Naive B cell (primary cell): ENCODE measurements at regions not wholly inside any gene's neighbourhood (a gene's known extent, or its start where the extent isn't known, plus 50 kb on each side); places are given as distances from the start of the nearest gene placed in this dataset.
A peak's percentile ranks its signal among the peaks of the same experiment; 100 is the strongest.

ENCODE experiments used
- ATAC-seq, 2 donors: fragments of 150-1000 bp; cut with Tn5 transposase; 2 replicates each; pipeline ENCODE4 v1.10.0; 2021; ENCODE audit warnings: low read depth in 2 of 2, mild to moderate bottlenecking in 2 of 2, moderate library complexity in 2 of 2
- DNase-seq: peaks from one replicate; pipeline ENCODE4 v3.0.0; 2022
- H3K27ac Mint-ChIP-seq, 6 donors: one replicate each; pipeline ENCODE4 v1.8.0; 2020 to 2022; ENCODE audit warnings: mild to moderate bottlenecking in 6 of 6, mixed read lengths in 6 of 6, moderate library complexity in 5 of 6, inconsistent platforms in 2 of 6
- H3K27me3 Mint-ChIP-seq, 3 donors: one replicate each; pipeline ENCODE4 v1.8.0; 2021 to 2022; ENCODE audit warnings: mixed read lengths in 3 of 3, mild to moderate bottlenecking in 1 of 3
- H3K36me3 Mint-ChIP-seq, 2 donors: one replicate each; pipeline ENCODE4 v1.8.0; 2020 to 2022; ENCODE audit warnings: mixed read lengths in 2 of 2, inconsistent platforms in 1 of 2, mild to moderate bottlenecking in 1 of 2
- H3K4me1 Mint-ChIP-seq, 3 donors: one replicate each; pipeline ENCODE4 v1.8.0; 2020 to 2022; ENCODE audit warnings: mixed read lengths in 3 of 3, inconsistent platforms in 1 of 3, mild to moderate bottlenecking in 1 of 3, moderate library complexity in 1 of 3
- H3K4me3 Mint-ChIP-seq, 8 donors: one replicate each; pipeline ENCODE4 v1.8.0; 2020 to 2022; ENCODE audit warnings: mild to moderate bottlenecking in 8 of 8, mixed read lengths in 8 of 8, moderate library complexity in 8 of 8, inconsistent platforms in 2 of 8
- H3K9me3 Mint-ChIP-seq, 7 donors: one replicate each; pipeline ENCODE4 v1.8.0; 2020 to 2022; ENCODE audit warnings: mixed read lengths in 7 of 7, mild to moderate bottlenecking in 5 of 7, inconsistent platforms in 2 of 7, moderate library complexity in 1 of 7

GRCh38 chr15:70252056-70252950, 154.6 kb upstream of the TLE3 start:
- Mint-ChIP-seq H3K27me3 (no peaks in the 10 kb centered on the region), H3K9me3 (no peaks in the 10 kb centered on the region), H3K4me1 (peaks cover 29 to 54% (median 38%) of the 10 kb centered on the region in 3 donors), H3K4me3 (no peak overlapping the region), H3K27ac (peak overlapping the region in 1 of 6 donors; percentile 73), H3K36me3 (no peaks in the 10 kb centered on the region)
- no peak for ATAC-seq
- no peak for DNase-seq

- Mint-ChIP-seq H3K4me1 (peaks cover 32 to 55% (median 47%) of the 10 kb centered on the region in 3 donors), H3K36me3 (no peaks in the 10 kb centered on the region), H3K9me3 (no peaks in the 10 kb centered on the region), H3K27me3 (no peaks in the 10 kb centered on the region), H3K27ac (peak overlapping the region in 2 of 6 donors; percentile 53 to 57), H3K4me3 (no peak overlapping the region)
- DNase-seq (no peak), ATAC-seq (peak; percentile 56 to 67)
Measured at GRCh38 chr15:70251246-70251990, 153.7 kb upstream of the TLE3 start.

GRCh38 chr15:70250208-70251201, 152.8 kb upstream of the TLE3 start:
- DNase-seq (no peak), ATAC-seq (no peak)
- no peaks in the 10 kb centered on the region for H3K9me3 Mint-ChIP-seq
- H3K4me3 Mint-ChIP-seq: peak overlapping the region in 1 of 8 donors; percentile 82
- no peaks in the 10 kb centered on the region for H3K36me3 Mint-ChIP-seq
- H3K4me1 Mint-ChIP-seq: peaks cover 35 to 61% (median 52%) of the 10 kb centered on the region in 3 donors
- no peaks in the 10 kb centered on the region for H3K27me3 Mint-ChIP-seq
- H3K27ac Mint-ChIP-seq: peak overlapping the region in 3 of 6 donors; percentile 59 to 82 (median 68)

GRCh38 chr15:70249616-70250015, 151.9 kb upstream of the TLE3 start:
- no peaks in the 10 kb centered on the region for H3K36me3 Mint-ChIP-seq
- no peaks in the 10 kb centered on the region for H3K27me3 Mint-ChIP-seq
- ATAC-seq: no peak
- peak overlapping the region in 1 of 8 donors; percentile 1 for H3K4me3 Mint-ChIP-seq
- no peak for DNase-seq
- H3K4me1 Mint-ChIP-seq: peaks cover 37 to 63% (median 54%) of the 10 kb centered on the region in 3 donors
- peak overlapping the region in 1 of 6 donors; percentile 68 for H3K27ac Mint-ChIP-seq
- no peaks in the 10 kb centered on the region for H3K9me3 Mint-ChIP-seq

- Mint-ChIP-seq H3K4me3 (peak overlapping the region in 5 of 8 donors; percentile 44 to 87 (median 62)), H3K9me3 (no peaks in the 10 kb centered on the region), H3K36me3 (no peaks in the 10 kb centered on the region), H3K27ac (peak overlapping the region in 5 of 6 donors; percentile 3 to 95 (median 81)), H3K4me1 (peaks cover 37 to 66% (median 54%) of the 10 kb centered on the region in 3 donors), H3K27me3 (no peaks in the 10 kb centered on the region)
- ATAC-seq: no peak
- DNase-seq: no peak
Measured at GRCh38 chr15:70248116-70249025, 150.7 kb upstream of the TLE3 start.

GRCh38 chr15:70247281-70247680, 149.6 kb upstream of the TLE3 start:
- no peaks in the 10 kb centered on the region for H3K27me3 Mint-ChIP-seq
- peak overlapping the region in 5 of 8 donors; percentile 5 to 44 (median 32) for H3K4me3 Mint-ChIP-seq
- ATAC-seq (peak; percentile 28 to 33), DNase-seq (no peak)
- peaks cover 42 to 75% (median 64%) of the 10 kb centered on the region in 3 donors for H3K4me1 Mint-ChIP-seq
- H3K9me3 Mint-ChIP-seq: no peaks in the 10 kb centered on the region
- peak overlapping the region in 3 of 6 donors; percentile 42 to 89 (median 70) for H3K27ac Mint-ChIP-seq
- no peaks in the 10 kb centered on the region for H3K36me3 Mint-ChIP-seq

- Mint-ChIP-seq H3K36me3 (no peaks in the 10 kb centered on the region), H3K4me3 (peak overlapping the region in 3 of 8 donors; percentile 5 to 40 (median 32)), H3K27ac (peak overlapping the region in 4 of 6 donors; percentile 31 to 89 (median 48)), H3K4me1 (peaks cover 42 to 77% (median 64%) of the 10 kb centered on the region in 3 donors), H3K9me3 (peaks cover 0 to 1% (median 0%) of the 10 kb centered on the region in 7 donors), H3K27me3 (no peaks in the 10 kb centered on the region)
- DNase-seq: no peak
- peak in 1 of 2 donors; percentile 13 for ATAC-seq
Measured at GRCh38 chr15:70246623-70247220, 149.0 kb upstream of the TLE3 start.

- Mint-ChIP-seq H3K27me3 (no peaks in the 10 kb centered on the region), H3K4me1 (peaks cover 42 to 77% (median 64%) of the 10 kb centered on the region in 3 donors), H3K27ac (no peak overlapping the region), H3K4me3 (no peak overlapping the region), H3K36me3 (no peaks in the 10 kb centered on the region), H3K9me3 (peaks cover 0 to 1% (median 0%) of the 10 kb centered on the region in 7 donors)
- ATAC-seq (no peak), DNase-seq (no peak)
Measured at GRCh38 chr15:70245932-70246622, 148.4 kb upstream of the TLE3 start.

- H3K27me3 Mint-ChIP-seq: no peaks in the 10 kb centered on the region
- no peaks in the 10 kb centered on the region for H3K36me3 Mint-ChIP-seq
- peaks cover 45 to 77% (median 64%) of the 10 kb centered on the region in 3 donors for H3K4me1 Mint-ChIP-seq
- ATAC-seq (no peak), DNase-seq (no peak)
- no peak overlapping the region for H3K4me3 Mint-ChIP-seq
- H3K9me3 Mint-ChIP-seq: peaks cover 0 to 1% (median 0%) of the 10 kb centered on the region in 7 donors
- H3K27ac Mint-ChIP-seq: no peak overlapping the region
Measured at GRCh38 chr15:70244978-70245542, 147.3 kb upstream of the TLE3 start.

GRCh38 chr15:70243686-70244540, 146.2 kb upstream of the TLE3 start:
- peak overlapping the region in 2 of 6 donors; percentile 15 to 78 for H3K27ac Mint-ChIP-seq
- no peak for ATAC-seq
- H3K9me3 Mint-ChIP-seq: peaks cover 0 to 1% (median 0%) of the 10 kb centered on the region in 7 donors
- H3K4me1 Mint-ChIP-seq: peaks cover 48 to 84% (median 74%) of the 10 kb centered on the region in 3 donors
- no peak for DNase-seq
- no peaks in the 10 kb centered on the region for H3K36me3 Mint-ChIP-seq
- H3K4me3 Mint-ChIP-seq: no peak overlapping the region
- H3K27me3 Mint-ChIP-seq: no peaks in the 10 kb centered on the region
